HepG2 (cell line): ENCODE measurements at regions not wholly inside any gene's neighbourhood (a gene's known extent, or its start where the extent isn't known, plus 50 kb on each side); places are given as distances from the start of the nearest gene placed in this dataset.

Experiments used
- ARNTL ChIP-seq: sonication (generic); formaldehyde crosslinking; IDR thresholded peaks from 2 replicates; pipeline ENCODE4 v1.4.0; 2020; ENCODE audit warnings: mild to moderate bottlenecking, missing genetic modification reagents
- CHD2 ChIP-seq: IDR thresholded peaks from 2 replicates; pipeline ENCODE4 v1.6.1; 2011; ENCODE audit warnings: low read depth, low read length, improper control_type of control experiment
- FOXC1 ChIP-seq: sonication (generic); formaldehyde crosslinking; IDR thresholded peaks from 2 replicates; pipeline ENCODE4 v1.8.0; 2022; ENCODE audit warnings: mild to moderate bottlenecking, missing genetic modification reagents, borderline replicate concordance
- GLMP ChIP-seq: sonication (generic); formaldehyde crosslinking; IDR thresholded peaks from 2 replicates; pipeline ENCODE4 v1.9.0; 2021; ENCODE audit warnings: missing genetic modification reagents, mild to moderate bottlenecking, borderline replicate concordance
- GMEB2 ChIP-seq: IDR thresholded peaks from 2 replicates; pipeline ENCODE4 v1.6.1; 2016; ENCODE audit warnings: missing biosample characterization, missing genetic modification reagents, low read depth
- HOXA7 ChIP-seq: sonication (generic); formaldehyde crosslinking; IDR thresholded peaks from 2 replicates; pipeline ENCODE4 v1.8.1; 2022; ENCODE audit warnings: mild to moderate bottlenecking, missing genetic modification reagents, moderate library complexity
- KIAA2018 ChIP-seq: sonication (generic); formaldehyde crosslinking; IDR thresholded peaks from 2 replicates; pipeline ENCODE4 v1.5.0; 2020; ENCODE audit warnings: mild to moderate bottlenecking, missing genetic modification reagents, borderline replicate concordance
- MYNN ChIP-seq: sonication (generic); formaldehyde crosslinking; IDR thresholded peaks from 2 replicates; pipeline ENCODE4 v1.4.0; 2020; ENCODE audit warnings: mild to moderate bottlenecking, low read depth, missing genetic modification reagents
- TAF15 ChIP-seq: fragments of 200-400 bp; formaldehyde crosslinking; IDR thresholded peaks from one replicate; pipeline ENCODE4 v1.6.1; 2018; ENCODE audit warnings: mild to moderate bottlenecking, low read depth, low read length; ENCODE audit not compliant: poor library complexity, severe bottlenecking
- TARDBP ChIP-seq: sonication (generic); formaldehyde crosslinking; IDR thresholded peaks from 2 replicates; pipeline ENCODE4 v1.8.0; 2022; ENCODE audit warnings: mild to moderate bottlenecking, missing genetic modification reagents
- ZBTB49 ChIP-seq: sonication (generic); formaldehyde crosslinking; IDR thresholded peaks from 2 replicates; pipeline ENCODE4 v1.4.0; 2020; ENCODE audit warnings: missing genetic modification reagents, borderline replicate concordance
- ZC3H4 ChIP-seq: sonication (generic); formaldehyde crosslinking; IDR thresholded peaks from 2 replicates; pipeline ENCODE4 v1.4.0; 2020; ENCODE audit warnings: missing genetic modification reagents, borderline replicate concordance
- ZNF251 ChIP-seq: sonication (generic); formaldehyde crosslinking; IDR thresholded peaks from 2 replicates; pipeline ENCODE4 v1.9.0; 2021; ENCODE audit warnings: mild to moderate bottlenecking, missing genetic modification reagents
- ZNF331 ChIP-seq: sonication (generic); formaldehyde crosslinking; IDR thresholded peaks from 2 replicates; pipeline ENCODE4 v1.4.0; 2020; ENCODE audit warnings: missing genetic modification reagents
- ZNF431 ChIP-seq: sonication (generic); formaldehyde crosslinking; IDR thresholded peaks from 2 replicates; pipeline ENCODE4 v1.9.0; 2022; ENCODE audit warnings: missing genetic modification reagents, low read depth, mild to moderate bottlenecking, borderline replicate concordance
- ZNF781 ChIP-seq: sonication (generic); formaldehyde crosslinking; IDR thresholded peaks from 2 replicates; pipeline ENCODE4 v1.5.1; 2020; ENCODE audit warnings: borderline replicate concordance, mild to moderate bottlenecking, missing genetic modification reagents; ENCODE audit errors: not compliant biosample characterization
- ZNF878 ChIP-seq: sonication (generic); formaldehyde crosslinking; IDR thresholded peaks from 2 replicates; pipeline ENCODE4 v1.8.1; 2023; ENCODE audit warnings: mild to moderate bottlenecking, missing genetic modification reagents, moderate library complexity

GRCh38 chr2:84297155-84297554 is 161.9 kb downstream of the SUCLG1 start (continued):
- TF ChIP-seq GMEB2 (CRISPR knock-in tag), result no peak
- no peak; the same call in 1 of the 2 replicates for TF ChIP-seq CHD2
- TF ChIP-seq ZNF331 (CRISPR knock-in tag), result peak; percentile 21; the same call in 1 of the 2 replicates
- no peak for TF ChIP-seq TAF15
- TF ChIP-seq HOXA7 (CRISPR knock-in tag), result no peak
- TF ChIP-seq ZC3H4 (CRISPR knock-in tag), result no peak
- no peak for TF ChIP-seq KIAA2018
- no peak for TF ChIP-seq GLMP
- no peak for TF ChIP-seq FOXC1 (CRISPR knock-in tag)
- no peak for TF ChIP-seq TARDBP (CRISPR knock-in tag)
- no peak for TF ChIP-seq ZNF781 (CRISPR knock-in tag)
- no peak for TF ChIP-seq ZNF431 (CRISPR knock-in tag)
- TF ChIP-seq ZBTB49 (CRISPR knock-in tag), result no peak
- TF ChIP-seq ZNF251, result no peak
- TF ChIP-seq ARNTL (CRISPR knock-in tag), result no peak
- TF ChIP-seq MYNN (CRISPR knock-in tag), result no peak
- no peak for TF ChIP-seq ZNF878 (CRISPR knock-in tag)
